DOHH2 (cell line): ENCODE measurements at regions not wholly inside any gene's neighbourhood (a gene's known extent, or its start where the extent isn't known, plus 50 kb on each side); places are given as distances from the start of the nearest gene placed in this dataset.

Experiments
- H3F3A ChIP-seq: fragments of 200-600 bp; sonication (generic), shearing (Covaris generic); 2 replicates; pipeline ENCODE4 v1.6.0; 2016; ENCODE audit warnings: antibody characterized with exemption, mild to moderate bottlenecking; ENCODE audit not compliant: control insufficient read depth, insufficient read depth
- H3K27ac ChIP-seq: fragments of 200-600 bp; sonication (generic); 2 replicates; pipeline ENCODE4 v1.5.1; 2014; ENCODE audit warnings: low read depth, mild to moderate bottlenecking, low read length, moderate library complexity
- H3K27me3 ChIP-seq: fragments of 200-600 bp; sonication (generic); 2 replicates; pipeline ENCODE4 v1.6.1; 2014; ENCODE audit warnings: mild to moderate bottlenecking, low read length, mixed read lengths; ENCODE audit not compliant: control insufficient read depth
- H3K36me3 ChIP-seq: fragments of 200-600 bp; sonication (generic); 2 replicates; pipeline ENCODE4 v1.6.1; 2014; ENCODE audit warnings: mild to moderate bottlenecking, low read length, moderate library complexity, mixed read lengths; ENCODE audit not compliant: control insufficient read depth
- H3K4me1 ChIP-seq: fragments of 200-600 bp; sonication (generic); 2 replicates; pipeline ENCODE4 v1.6.1; 2014; ENCODE audit warnings: mild to moderate bottlenecking, low read length, mixed read lengths; ENCODE audit not compliant: control insufficient read depth
- H3K4me2 ChIP-seq: fragments of 200-600 bp; sonication (generic); 2 replicates; pipeline ENCODE4 v1.6.0; 2014; ENCODE audit warnings: mild to moderate bottlenecking, low read length, moderate library complexity
- H3K4me3 ChIP-seq: fragments of 200-600 bp; sonication (generic); 2 replicates; pipeline ENCODE4 v1.5.1; 2014; ENCODE audit warnings: mild to moderate bottlenecking, low read length, mixed read lengths
- H3K79me2 ChIP-seq: fragments of 200-600 bp; sonication (generic); 2 replicates; pipeline ENCODE4 v1.6.1; 2014; ENCODE audit warnings: mild to moderate bottlenecking, low read length, mixed read lengths; ENCODE audit not compliant: control insufficient read depth
- H3K9me2 ChIP-seq: fragments of 200-600 bp; sonication (generic); replicated peaks from 2 replicates; pipeline ENCODE4 v1.6.1; 2014; ENCODE audit warnings: mild to moderate bottlenecking, low read length, mixed read lengths; ENCODE audit not compliant: control insufficient read depth
- H3K9me3 ChIP-seq: fragments of 200-600 bp; sonication (generic); 2 replicates; pipeline ENCODE4 v1.6.1; 2014; ENCODE audit warnings: antibody characterized with exemption, low read length, mixed read lengths; ENCODE audit not compliant: control insufficient read depth, insufficient read depth
- H4K20me1 ChIP-seq: fragments of 200-600 bp; sonication (generic); 2 replicates; pipeline ENCODE4 v1.6.0; 2014; ENCODE audit warnings: low read depth, mild to moderate bottlenecking, antibody characterized with exemption, low read length, moderate library complexity; ENCODE audit not compliant: control insufficient read depth, insufficient read depth
- EZH2phosphoT487 ChIP-seq: fragments of 200-600 bp; sonication (generic); IDR thresholded peaks from 2 replicates; pipeline ENCODE4 v1.6.1; 2017; ENCODE audit warnings: borderline replicate concordance, mild to moderate bottlenecking, antibody characterized with exemption, low read length, moderate library complexity, mixed read lengths
- TF ChIP-seq, protein P1 (sequence below): fragments of 200-600 bp; sonication (generic); IDR thresholded peaks from one replicate; pipeline ENCODE4 v1.5.1; 2014; ENCODE audit warnings: antibody characterized with exemption, mild to moderate bottlenecking, low read depth, low read length; ENCODE audit not compliant: poor library complexity, severe bottlenecking

DNA sequence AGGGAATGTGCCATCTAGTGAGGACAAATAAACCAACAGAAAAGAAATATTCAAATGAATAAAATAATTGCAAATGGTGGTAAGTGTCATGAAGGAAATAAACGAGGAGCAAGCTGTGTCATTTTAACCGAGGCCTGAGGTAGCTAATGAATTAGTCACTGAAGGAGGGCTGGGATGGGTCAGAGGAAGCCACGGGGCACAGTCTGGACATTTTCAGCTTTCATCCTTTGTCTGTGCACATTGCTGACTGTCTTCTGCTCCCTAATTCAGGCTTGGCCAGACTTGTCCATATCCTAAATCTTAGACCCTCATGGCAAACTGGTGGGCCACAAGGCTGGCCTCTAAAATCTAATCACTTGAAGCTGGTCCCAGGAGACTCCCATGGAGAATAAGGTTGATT is 138.4 kb downstream of the RHOU start:
- Histone ChIP-seq H3K9me2 (no peaks in the 10 kb centered on the region), H3K27ac (no peak overlapping the region), H3K4me2 (no peak overlapping the region), H3K79me2 (no peaks in the 10 kb centered on the region), H3F3A (no peaks in the 10 kb centered on the region), H3K4me3 (no peak overlapping the region), H3K36me3 (no peaks in the 10 kb centered on the region), H3K4me1 (no peaks in the 10 kb centered on the region), H3K9me3 (no peaks in the 10 kb centered on the region), H3K27me3 (no peaks in the 10 kb centered on the region), H4K20me1 (no peaks in the 10 kb centered on the region)
- TF ChIP-seq EZH2phosphoT487, result no peak
- TF ChIP-seq, protein P1, sequence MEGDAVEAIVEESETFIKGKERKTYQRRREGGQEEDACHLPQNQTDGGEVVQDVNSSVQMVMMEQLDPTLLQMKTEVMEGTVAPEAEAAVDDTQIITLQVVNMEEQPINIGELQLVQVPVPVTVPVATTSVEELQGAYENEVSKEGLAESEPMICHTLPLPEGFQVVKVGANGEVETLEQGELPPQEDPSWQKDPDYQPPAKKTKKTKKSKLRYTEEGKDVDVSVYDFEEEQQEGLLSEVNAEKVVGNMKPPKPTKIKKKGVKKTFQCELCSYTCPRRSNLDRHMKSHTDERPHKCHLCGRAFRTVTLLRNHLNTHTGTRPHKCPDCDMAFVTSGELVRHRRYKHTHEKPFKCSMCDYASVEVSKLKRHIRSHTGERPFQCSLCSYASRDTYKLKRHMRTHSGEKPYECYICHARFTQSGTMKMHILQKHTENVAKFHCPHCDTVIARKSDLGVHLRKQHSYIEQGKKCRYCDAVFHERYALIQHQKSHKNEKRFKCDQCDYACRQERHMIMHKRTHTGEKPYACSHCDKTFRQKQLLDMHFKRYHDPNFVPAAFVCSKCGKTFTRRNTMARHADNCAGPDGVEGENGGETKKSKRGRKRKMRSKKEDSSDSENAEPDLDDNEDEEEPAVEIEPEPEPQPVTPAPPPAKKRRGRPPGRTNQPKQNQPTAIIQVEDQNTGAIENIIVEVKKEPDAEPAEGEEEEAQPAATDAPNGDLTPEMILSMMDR, result no peak

DNA sequence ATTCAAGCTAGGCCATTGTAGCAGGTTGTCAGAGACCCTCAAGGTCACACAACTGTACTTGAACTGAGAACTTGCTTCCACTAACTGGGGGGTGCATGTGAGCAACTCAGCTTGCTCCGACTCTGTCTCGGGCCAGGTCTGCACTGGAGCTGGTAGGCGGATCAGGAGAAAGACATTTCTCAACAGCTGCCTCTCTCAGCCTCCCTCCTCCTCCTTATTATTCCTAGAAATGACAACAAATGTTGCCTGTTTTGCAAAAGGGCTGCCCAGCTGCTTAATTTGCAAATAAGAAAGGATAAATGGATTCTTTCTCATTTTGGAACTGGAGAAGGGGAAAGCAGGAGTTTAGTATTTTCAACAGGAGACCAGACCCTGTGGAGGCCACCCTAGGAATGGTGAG is 140.5 kb downstream of the RHOU start:
- Histone ChIP-seq H3K27me3 (no peaks in the 10 kb centered on the region), H3K36me3 (no peaks in the 10 kb centered on the region), H3K4me1 (no peaks in the 10 kb centered on the region), H3K79me2 (no peaks in the 10 kb centered on the region), H3K4me3 (no peak overlapping the region), H3K9me2 (no peaks in the 10 kb centered on the region), H3K27ac (no peak overlapping the region), H3K4me2 (no peak overlapping the region), H3F3A (no peaks in the 10 kb centered on the region), H3K9me3 (no peaks in the 10 kb centered on the region), H4K20me1 (no peaks in the 10 kb centered on the region)
- TF ChIP-seq, protein P1, result no peak
- TF ChIP-seq EZH2phosphoT487, result no peak

DNA sequence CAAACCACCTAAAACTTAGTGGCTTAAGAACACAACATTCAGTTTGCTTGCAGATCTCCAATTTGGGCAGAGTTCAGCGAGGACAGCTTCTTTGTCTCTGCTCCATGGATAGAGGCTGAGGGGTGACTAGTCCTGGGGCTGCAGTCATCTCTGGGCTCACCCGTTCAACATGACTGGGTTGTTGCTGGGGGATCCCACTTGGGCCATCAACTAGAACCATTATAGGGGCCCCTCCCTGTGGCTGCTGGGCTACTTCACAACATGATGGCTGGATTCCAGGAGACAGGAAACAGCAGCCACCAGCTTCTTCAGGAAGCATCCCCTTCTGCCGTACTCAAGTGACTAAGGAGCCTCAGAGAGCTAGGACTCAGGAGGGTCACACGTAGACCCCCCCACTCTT is 140.9 kb downstream of the RHOU start:
- H3K4me2 ChIP-seq, result no peak overlapping the region
- H3K4me3 ChIP-seq, result no peak overlapping the region
- no peak for TF ChIP-seq EZH2phosphoT487
- TF ChIP-seq, protein P1, result no peak
- no peaks in the 10 kb centered on the region for H3K79me2 ChIP-seq
- H3K27ac ChIP-seq, result no peak overlapping the region
- H3K36me3 ChIP-seq, result no peaks in the 10 kb centered on the region
- no peaks in the 10 kb centered on the region for H3K4me1 ChIP-seq
- H3K9me3 ChIP-seq, result no peaks in the 10 kb centered on the region
- no peaks in the 10 kb centered on the region; the same call in 1 of the 2 replicates for H3K27me3 ChIP-seq
- H3F3A ChIP-seq, result no peaks in the 10 kb centered on the region
- no peaks in the 10 kb centered on the region for H4K20me1 ChIP-seq
- H3K9me2 ChIP-seq, result no peaks in the 10 kb centered on the region
